Nephron (organoid): ENCODE measurements at regions not wholly inside any gene's neighbourhood (a gene's known extent, or its start where the extent isn't known, plus 50 kb on each side); places are given as distances from the start of the nearest gene placed in this dataset.

Experiments
- H3K27ac Mint-ChIP-seq, 3 experiments: 2 replicates each; pipeline ENCODE4 v1.8.0; 2020; ENCODE audit warnings: mixed read lengths in 3 of 3, mild to moderate bottlenecking in 2 of 3, moderate library complexity in 1 of 3
- H3K27me3 Mint-ChIP-seq: 2 replicates; pipeline ENCODE4 v1.8.0; 2021; ENCODE audit warnings: low read depth, mild to moderate bottlenecking, moderate library complexity, mixed read lengths
- H3K36me3 Mint-ChIP-seq: 2 replicates; pipeline ENCODE4 v1.8.0; 2020; ENCODE audit warnings: low read depth, mixed read lengths
- H3K4me1 Mint-ChIP-seq: 2 replicates; pipeline ENCODE4 v1.8.0; 2020; ENCODE audit warnings: mixed read lengths
- H3K4me3 Mint-ChIP-seq, 3 experiments: 2 replicates each; pipeline ENCODE4 v1.8.0; 2020; ENCODE audit warnings: mild to moderate bottlenecking in 3 of 3, mixed read lengths in 3 of 3, moderate library complexity in 2 of 3
- H3K9me3 Mint-ChIP-seq: 2 replicates; pipeline ENCODE4 v1.8.0; 2020; ENCODE audit warnings: mixed read lengths
- TF ChIP-seq, protein P1 (sequence below), 3 experiments: fragments of 200-600 bp; sonication (generic); IDR thresholded peaks; one replicate each; pipeline ENCODE4 v1.5.0; 2021; ENCODE audit warnings: antibody characterized with exemption in 3 of 3; ENCODE audit not compliant: unreplicated experiment in 3 of 3

DNA sequence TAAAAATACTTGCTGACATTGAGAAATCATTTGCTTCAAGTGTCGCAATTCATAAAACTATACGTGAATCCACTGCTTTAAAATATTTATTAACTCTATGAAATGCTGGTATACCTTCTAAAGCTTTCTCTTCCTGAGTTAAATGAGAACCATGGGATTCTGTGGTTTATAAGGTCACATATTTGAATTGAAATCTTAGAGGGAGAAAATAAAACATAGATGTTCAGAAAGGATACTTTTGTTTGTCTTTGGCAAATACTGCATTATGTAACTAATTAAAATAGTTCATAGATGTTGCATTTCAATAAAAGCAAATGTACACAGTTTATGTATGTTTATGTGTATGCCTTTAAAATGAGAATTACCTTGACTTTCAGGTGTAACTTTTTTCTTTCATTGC, 250.1 kb downstream of the FAM170A start:
- no peaks in the 10 kb centered on the region for H3K9me3 Mint-ChIP-seq
- TF ChIP-seq, protein P1, sequence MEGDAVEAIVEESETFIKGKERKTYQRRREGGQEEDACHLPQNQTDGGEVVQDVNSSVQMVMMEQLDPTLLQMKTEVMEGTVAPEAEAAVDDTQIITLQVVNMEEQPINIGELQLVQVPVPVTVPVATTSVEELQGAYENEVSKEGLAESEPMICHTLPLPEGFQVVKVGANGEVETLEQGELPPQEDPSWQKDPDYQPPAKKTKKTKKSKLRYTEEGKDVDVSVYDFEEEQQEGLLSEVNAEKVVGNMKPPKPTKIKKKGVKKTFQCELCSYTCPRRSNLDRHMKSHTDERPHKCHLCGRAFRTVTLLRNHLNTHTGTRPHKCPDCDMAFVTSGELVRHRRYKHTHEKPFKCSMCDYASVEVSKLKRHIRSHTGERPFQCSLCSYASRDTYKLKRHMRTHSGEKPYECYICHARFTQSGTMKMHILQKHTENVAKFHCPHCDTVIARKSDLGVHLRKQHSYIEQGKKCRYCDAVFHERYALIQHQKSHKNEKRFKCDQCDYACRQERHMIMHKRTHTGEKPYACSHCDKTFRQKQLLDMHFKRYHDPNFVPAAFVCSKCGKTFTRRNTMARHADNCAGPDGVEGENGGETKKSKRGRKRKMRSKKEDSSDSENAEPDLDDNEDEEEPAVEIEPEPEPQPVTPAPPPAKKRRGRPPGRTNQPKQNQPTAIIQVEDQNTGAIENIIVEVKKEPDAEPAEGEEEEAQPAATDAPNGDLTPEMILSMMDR (IDR thresholded peaks at IDR 0.05; ENCODE audit: unreplicated experiment in 3 of 3): no peak

DNA sequence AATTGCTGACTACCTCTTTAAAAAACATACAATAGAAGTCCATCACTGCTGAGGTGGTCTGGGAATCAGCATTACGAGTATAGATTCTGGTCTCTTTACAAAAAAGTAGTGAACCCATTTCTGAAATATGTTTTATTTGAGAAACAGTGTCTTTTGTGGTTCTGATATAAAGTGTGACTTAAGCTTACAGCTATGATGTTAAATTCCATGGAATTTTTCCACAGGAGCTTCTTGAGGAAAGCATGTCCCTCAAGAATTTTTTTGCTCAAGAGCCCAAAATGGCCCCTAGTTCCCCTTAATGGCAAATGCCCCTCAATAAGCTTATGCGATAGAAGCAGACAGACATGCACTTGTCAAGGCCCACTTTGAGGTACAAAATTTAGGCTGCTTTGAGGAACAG, 265.7 kb downstream of the FAM170A start:
- Mint-ChIP-seq H3K4me3 (no peak overlapping the region), H3K27ac (no peak overlapping the region), H3K4me1 (no peaks in the 10 kb centered on the region), H3K36me3 (no peaks in the 10 kb centered on the region), H3K27me3 (no peaks in the 10 kb centered on the region), H3K9me3 (no peaks in the 10 kb centered on the region)
- TF ChIP-seq, protein P1 (IDR thresholded peaks at IDR 0.05; ENCODE audit: unreplicated experiment in 3 of 3): no peak

More for the DNA sequence above, 250.1 kb downstream of the FAM170A start:
- H3K4me1 Mint-ChIP-seq: no peaks in the 10 kb centered on the region
- H3K27ac Mint-ChIP-seq: no peak overlapping the region
- H3K36me3 Mint-ChIP-seq: no peaks in the 10 kb centered on the region
- no peaks in the 10 kb centered on the region for H3K27me3 Mint-ChIP-seq
- H3K4me3 Mint-ChIP-seq: no peak overlapping the region

DNA sequence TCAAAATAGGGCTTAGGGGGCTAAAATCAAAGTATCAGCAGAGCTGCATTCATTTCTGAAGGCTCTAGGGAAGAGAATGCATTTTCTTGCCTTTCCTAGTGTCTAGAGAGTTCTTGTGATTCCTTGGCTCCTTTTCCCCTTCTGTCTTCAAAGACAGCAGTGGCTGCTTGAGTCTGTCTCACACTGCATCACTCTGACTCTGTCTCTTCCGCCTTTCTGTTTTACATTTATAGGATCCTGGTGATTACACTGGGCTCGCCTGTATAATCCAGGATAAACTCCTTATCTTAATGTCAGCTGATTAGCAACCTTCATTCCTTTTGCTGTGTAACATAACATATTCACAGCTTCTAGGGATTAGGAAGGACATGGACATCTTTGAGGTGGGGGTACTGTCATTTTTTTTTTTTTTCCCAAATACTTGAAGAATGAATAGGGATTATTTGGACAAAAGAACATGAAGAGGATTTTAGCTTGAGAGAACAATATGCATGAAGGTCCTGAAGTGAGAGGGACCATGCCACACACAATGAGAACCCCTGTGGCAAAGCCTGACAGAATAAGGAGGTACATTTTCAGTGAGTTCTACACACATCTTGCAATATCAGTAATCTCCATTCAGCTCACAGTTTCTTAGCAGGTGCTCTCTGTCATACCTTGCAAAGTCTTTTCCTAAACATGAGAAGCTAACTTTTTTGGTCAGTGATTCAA, 267.6 kb downstream of the FAM170A start:
- TF ChIP-seq, protein P1 (IDR thresholded peaks at IDR 0.05; ENCODE audit: unreplicated experiment in 3 of 3): no peak
- Mint-ChIP-seq H3K27ac (no peak overlapping the region), H3K36me3 (no peaks in the 10 kb centered on the region), H3K27me3 (no peaks in the 10 kb centered on the region), H3K4me1 (no peaks in the 10 kb centered on the region), H3K9me3 (no peaks in the 10 kb centered on the region), H3K4me3 (no peak overlapping the region)

DNA sequence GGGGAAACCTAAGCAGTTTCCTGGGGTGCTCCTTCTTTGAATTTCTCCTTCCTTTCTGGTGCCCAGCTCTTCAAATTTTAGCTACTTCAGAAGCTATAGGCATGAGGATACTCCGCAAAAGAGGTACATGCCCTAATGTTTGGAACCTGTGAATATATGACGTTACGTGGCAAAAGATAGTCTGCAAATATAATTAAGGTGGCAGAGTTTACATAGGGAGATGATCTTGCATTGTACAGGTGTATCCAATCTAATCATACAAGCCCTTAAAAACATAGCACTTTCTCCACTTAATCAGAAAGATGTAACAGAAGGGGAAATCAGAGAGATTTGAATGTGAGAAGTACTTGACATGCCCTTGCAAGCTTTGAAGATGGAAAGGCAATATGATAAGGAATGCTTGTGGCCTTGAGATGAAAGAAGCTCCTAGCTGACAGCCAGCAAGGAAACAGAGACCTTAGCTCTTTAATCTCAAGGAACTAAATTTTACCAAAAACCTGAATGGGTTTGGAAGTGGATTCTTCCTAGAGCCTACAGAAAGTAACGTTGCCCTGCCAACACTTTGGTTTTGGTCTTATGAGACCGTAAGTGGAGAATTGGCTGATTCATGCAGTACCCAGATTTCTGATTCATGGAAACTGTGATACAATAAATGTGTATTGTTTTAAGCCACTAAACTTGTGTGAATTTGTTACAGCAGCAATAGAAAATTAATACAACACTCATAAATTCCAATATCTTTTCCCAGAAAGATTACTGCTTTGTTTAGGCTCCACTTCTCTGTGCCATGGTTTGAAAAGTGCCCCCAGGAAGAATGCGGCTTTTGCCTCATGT, 268.4 kb downstream of the FAM170A start:
- Mint-ChIP-seq H3K9me3 (no peaks in the 10 kb centered on the region), H3K27me3 (no peaks in the 10 kb centered on the region), H3K36me3 (no peaks in the 10 kb centered on the region), H3K4me3 (no peak overlapping the region), H3K4me1 (peaks cover 5% of the 10 kb centered on the region), H3K27ac (no peak overlapping the region)
- TF ChIP-seq, protein P1 (IDR thresholded peaks at IDR 0.05; ENCODE audit: unreplicated experiment in 3 of 3): no peak

DNA sequence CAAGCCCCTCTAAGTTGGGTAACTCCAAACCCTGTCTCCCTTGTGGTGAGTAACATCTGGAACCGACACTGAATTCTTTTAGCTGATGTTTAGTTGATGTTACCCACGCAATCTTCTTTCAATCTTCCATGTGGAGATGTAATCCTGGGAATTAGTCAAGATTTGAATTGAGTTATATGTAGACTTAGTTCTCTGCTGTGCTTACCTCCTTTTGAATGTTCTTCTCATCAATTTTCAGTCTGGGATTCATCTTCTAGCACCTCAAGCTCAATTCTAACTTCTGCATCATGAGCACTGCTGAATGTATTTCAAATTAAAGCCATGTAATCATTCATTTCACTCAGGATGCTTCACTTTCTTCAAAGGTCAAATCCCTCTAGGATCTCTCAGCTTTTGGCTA, 270.6 kb downstream of the FAM170A start:
- H3K36me3 Mint-ChIP-seq: no peaks in the 10 kb centered on the region
- no peaks in the 10 kb centered on the region for H3K27me3 Mint-ChIP-seq
- no peak overlapping the region for H3K4me3 Mint-ChIP-seq
- no peaks in the 10 kb centered on the region for H3K9me3 Mint-ChIP-seq
- H3K4me1 Mint-ChIP-seq: peaks cover 10% of the 10 kb centered on the region
- TF ChIP-seq, protein P1 (IDR thresholded peaks at IDR 0.05; ENCODE audit: unreplicated experiment in 3 of 3): no peak
- H3K27ac Mint-ChIP-seq: no peak overlapping the region
